ENCODE measurements at regions not wholly inside any gene's neighbourhood (a gene's known extent, or its start where the extent isn't known, plus 50 kb on each side); places are given as distances from the start of the nearest gene placed in this dataset.

DNA sequence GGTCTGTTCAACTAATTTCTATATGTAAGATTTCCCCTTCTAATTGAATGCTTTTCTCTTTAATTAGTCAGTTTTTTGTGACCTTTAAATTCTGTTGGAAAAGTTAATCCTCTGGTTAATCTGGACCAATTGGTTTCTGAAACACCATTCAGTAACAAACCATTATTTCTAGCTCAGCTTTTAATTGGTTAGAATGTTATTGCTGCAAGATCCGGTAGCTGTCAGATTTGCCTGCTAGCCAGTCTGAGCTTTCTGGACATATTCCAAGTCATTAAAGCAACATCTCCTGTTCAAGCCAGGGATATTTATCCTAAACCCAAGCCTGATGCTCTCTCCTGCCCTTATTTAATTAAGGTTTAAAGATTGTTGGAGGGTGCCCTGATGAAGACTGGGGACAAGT is 55.1 kb upstream of the FBXL4 start:
- TF ChIP-seq ARNTL (CRISPR knock-in tag; IDR thresholded peaks at IDR 0.05; ENCODE audit: borderline replicate concordance, low read depth) (no peak), BACH2 (CRISPR knock-in tag; IDR thresholded peaks at IDR 0.05; ENCODE audit: borderline replicate concordance) (no peak)
- TF ChIP-seq, protein P1, sequence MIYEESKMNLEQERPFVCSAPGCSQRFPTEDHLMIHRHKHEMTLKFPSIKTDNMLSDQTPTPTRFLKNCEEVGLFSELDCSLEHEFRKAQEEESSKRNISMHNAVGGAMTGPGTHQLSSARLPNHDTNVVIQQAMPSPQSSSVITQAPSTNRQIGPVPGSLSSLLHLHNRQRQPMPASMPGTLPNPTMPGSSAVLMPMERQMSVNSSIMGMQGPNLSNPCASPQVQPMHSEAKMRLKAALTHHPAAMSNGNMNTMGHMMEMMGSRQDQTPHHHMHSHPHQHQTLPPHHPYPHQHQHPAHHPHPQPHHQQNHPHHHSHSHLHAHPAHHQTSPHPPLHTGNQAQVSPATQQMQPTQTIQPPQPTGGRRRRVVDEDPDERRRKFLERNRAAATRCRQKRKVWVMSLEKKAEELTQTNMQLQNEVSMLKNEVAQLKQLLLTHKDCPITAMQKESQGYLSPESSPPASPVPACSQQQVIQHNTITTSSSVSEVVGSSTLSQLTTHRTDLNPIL (CRISPR knock-in tag; IDR thresholded peaks at IDR 0.05; ENCODE audit: low read depth): no peak

All from SK-N-SH treated with all-trans-retinoic acid at 6 μM for 48 hours (cell line).